ENCODE measurements at regions not wholly inside any gene's neighbourhood (a gene's known extent, or its start where the extent isn't known, plus 50 kb on each side); places are given as distances from the start of the nearest gene placed in this dataset.

- TF ChIP-seq EZH2phosphoT487 (IDR thresholded peaks at IDR 0.05; ENCODE audit: low read depth), result no peak
- TF ChIP-seq, protein P1, sequence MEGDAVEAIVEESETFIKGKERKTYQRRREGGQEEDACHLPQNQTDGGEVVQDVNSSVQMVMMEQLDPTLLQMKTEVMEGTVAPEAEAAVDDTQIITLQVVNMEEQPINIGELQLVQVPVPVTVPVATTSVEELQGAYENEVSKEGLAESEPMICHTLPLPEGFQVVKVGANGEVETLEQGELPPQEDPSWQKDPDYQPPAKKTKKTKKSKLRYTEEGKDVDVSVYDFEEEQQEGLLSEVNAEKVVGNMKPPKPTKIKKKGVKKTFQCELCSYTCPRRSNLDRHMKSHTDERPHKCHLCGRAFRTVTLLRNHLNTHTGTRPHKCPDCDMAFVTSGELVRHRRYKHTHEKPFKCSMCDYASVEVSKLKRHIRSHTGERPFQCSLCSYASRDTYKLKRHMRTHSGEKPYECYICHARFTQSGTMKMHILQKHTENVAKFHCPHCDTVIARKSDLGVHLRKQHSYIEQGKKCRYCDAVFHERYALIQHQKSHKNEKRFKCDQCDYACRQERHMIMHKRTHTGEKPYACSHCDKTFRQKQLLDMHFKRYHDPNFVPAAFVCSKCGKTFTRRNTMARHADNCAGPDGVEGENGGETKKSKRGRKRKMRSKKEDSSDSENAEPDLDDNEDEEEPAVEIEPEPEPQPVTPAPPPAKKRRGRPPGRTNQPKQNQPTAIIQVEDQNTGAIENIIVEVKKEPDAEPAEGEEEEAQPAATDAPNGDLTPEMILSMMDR (IDR thresholded peaks at IDR 0.05; ENCODE audit: low read depth, low read length), result no peak
- H3K4me3 ChIP-seq (ENCODE audit: low read length), result no peak overlapping the region
These were observed 1062.9 kb upstream of the GHITM start for GRCh38 chr10:83076443-83076842.

GRCh38 chr10:83078160-83078559 is 1061.1 kb upstream of the GHITM start:
- Histone ChIP-seq H4K20me1 (ENCODE audit: insufficient read depth, low read length) (no peaks in the 10 kb centered on the region), H3K9ac (ENCODE audit: low read length) (no peak overlapping the region), H3K27me3 (ENCODE audit: low read depth, low read length) (no peaks in the 10 kb centered on the region), H3K36me3 (replicated peaks; ENCODE audit: low read depth, low read length) (no peaks in the 10 kb centered on the region), H3K4me3 (ENCODE audit: low read length) (no peak overlapping the region), H2AFZ (ENCODE audit: low read depth, low read length) (no peak overlapping the region), H3K4me2 (ENCODE audit: low read length) (no peak overlapping the region), H3K79me2 (ENCODE audit: low read length) (no peaks in the 10 kb centered on the region), H3K4me1 (ENCODE audit: low read length) (no peaks in the 10 kb centered on the region), H3K9me3 (ENCODE audit: insufficient read depth, low read length) (no peaks in the 10 kb centered on the region), H3K27ac (ENCODE audit: low read length) (no peak overlapping the region)
- TF ChIP-seq, protein P1 (IDR thresholded peaks at IDR 0.05; ENCODE audit: low read depth, low read length), result no peak
- no peak for TF ChIP-seq EZH2phosphoT487 (IDR thresholded peaks at IDR 0.05; ENCODE audit: low read depth)

More at GRCh38 chr10:83076443-83076842, 1062.9 kb upstream of the GHITM start:
- H3K79me2 ChIP-seq (ENCODE audit: low read length), result no peaks in the 10 kb centered on the region
- H3K4me2 ChIP-seq (ENCODE audit: low read length), result no peak overlapping the region
- H3K36me3 ChIP-seq (replicated peaks; ENCODE audit: low read depth, low read length), result no peaks in the 10 kb centered on the region
- no peak overlapping the region for H3K27ac ChIP-seq (ENCODE audit: low read length)
- H3K27me3 ChIP-seq (ENCODE audit: low read depth, low read length), result no peaks in the 10 kb centered on the region
- H3K9ac ChIP-seq (ENCODE audit: low read length), result no peak overlapping the region
- no peaks in the 10 kb centered on the region for H3K4me1 ChIP-seq (ENCODE audit: low read length)
- H2AFZ ChIP-seq (ENCODE audit: low read depth, low read length), result no peak overlapping the region
- H4K20me1 ChIP-seq (ENCODE audit: insufficient read depth, low read length), result no peaks in the 10 kb centered on the region
- no peaks in the 10 kb centered on the region for H3K9me3 ChIP-seq (ENCODE audit: insufficient read depth, low read length)

DNA sequence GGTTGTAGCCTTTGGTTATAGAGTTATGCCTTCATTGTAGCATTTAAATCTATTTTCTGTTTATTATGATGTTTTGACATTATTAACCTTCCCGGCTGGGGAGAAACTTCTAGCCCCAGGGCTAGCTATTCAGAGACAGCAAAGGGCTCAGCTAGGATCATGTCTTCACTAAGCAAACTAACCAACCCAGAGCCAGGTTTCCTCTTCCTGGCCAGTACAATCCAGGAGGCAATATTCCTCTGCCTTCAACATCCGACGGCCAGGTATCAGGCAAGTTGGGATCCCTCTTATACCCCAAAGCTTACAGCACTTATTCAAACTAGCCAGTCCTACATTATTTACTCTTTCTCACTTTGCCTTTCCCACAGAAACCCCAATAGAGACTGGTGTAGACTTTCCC is 1060.7 kb upstream of the GHITM start:
- Histone ChIP-seq H3K27ac (ENCODE audit: low read length) (no peak overlapping the region), H2AFZ (ENCODE audit: low read depth, low read length) (no peak overlapping the region), H4K20me1 (ENCODE audit: insufficient read depth, low read length) (no peaks in the 10 kb centered on the region), H3K4me3 (ENCODE audit: low read length) (no peak overlapping the region), H3K4me1 (ENCODE audit: low read length) (no peaks in the 10 kb centered on the region), H3K27me3 (ENCODE audit: low read depth, low read length) (no peaks in the 10 kb centered on the region), H3K4me2 (ENCODE audit: low read length) (no peak overlapping the region), H3K9ac (ENCODE audit: low read length) (no peak overlapping the region), H3K36me3 (replicated peaks; ENCODE audit: low read depth, low read length) (no peaks in the 10 kb centered on the region), H3K9me3 (ENCODE audit: insufficient read depth, low read length) (no peaks in the 10 kb centered on the region), H3K79me2 (ENCODE audit: low read length) (no peaks in the 10 kb centered on the region)
- TF ChIP-seq EZH2phosphoT487 (IDR thresholded peaks at IDR 0.05; ENCODE audit: low read depth), result no peak
- TF ChIP-seq, protein P1 (IDR thresholded peaks at IDR 0.05; ENCODE audit: low read depth, low read length), result no peak

DNA sequence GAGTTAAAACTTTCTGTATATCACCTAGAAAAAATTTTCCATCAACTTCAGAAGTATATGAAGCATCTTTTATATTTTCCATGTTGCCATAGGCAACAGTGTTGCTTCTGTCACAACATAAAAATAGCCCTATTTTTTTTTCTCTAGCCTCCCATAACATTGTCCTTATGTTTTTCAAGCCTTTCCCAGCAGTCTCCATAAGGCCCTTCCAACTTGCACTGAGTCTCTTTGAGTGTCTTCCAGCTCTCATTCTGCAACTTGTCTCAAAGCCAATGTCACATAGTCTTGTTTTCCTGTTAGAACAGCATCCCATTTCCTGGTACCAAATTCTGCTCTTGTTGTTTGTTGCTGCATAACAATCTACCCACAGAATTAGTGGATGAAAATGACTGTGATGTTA is 1055.5 kb upstream of the GHITM start:
- no peak overlapping the region for H3K9ac ChIP-seq (ENCODE audit: low read length)
- no peaks in the 10 kb centered on the region for H3K27me3 ChIP-seq (ENCODE audit: low read depth, low read length)
- no peak overlapping the region for H2AFZ ChIP-seq (ENCODE audit: low read depth, low read length)
- TF ChIP-seq EZH2phosphoT487 (IDR thresholded peaks at IDR 0.05; ENCODE audit: low read depth), result no peak
- TF ChIP-seq, protein P1 (IDR thresholded peaks at IDR 0.05; ENCODE audit: low read depth, low read length), result no peak
- no peaks in the 10 kb centered on the region for H3K79me2 ChIP-seq (ENCODE audit: low read length)
- no peaks in the 10 kb centered on the region for H3K9me3 ChIP-seq (ENCODE audit: insufficient read depth, low read length)
- H3K4me3 ChIP-seq (ENCODE audit: low read length), result no peak overlapping the region
- no peaks in the 10 kb centered on the region for H4K20me1 ChIP-seq (ENCODE audit: insufficient read depth, low read length)
- H3K27ac ChIP-seq (ENCODE audit: low read length), result no peak overlapping the region
- H3K4me2 ChIP-seq (ENCODE audit: low read length), result no peak overlapping the region
- no peaks in the 10 kb centered on the region for H3K36me3 ChIP-seq (replicated peaks; ENCODE audit: low read depth, low read length)
- H3K4me1 ChIP-seq (ENCODE audit: low read length), result no peaks in the 10 kb centered on the region
